Stimulated activated CD8-positive, alpha-beta memory T cell treated with anti-CD3 and anti-CD28 coated beads, Interleukin-4, amount 100 ng/mL, for 1 hour (primary cell): ENCODE measurements at regions not wholly inside any gene's neighbourhood (a gene's known extent, or its start where the extent isn't known, plus 50 kb on each side); places are given as distances from the start of the nearest gene placed in this dataset.
"Not testable (repeated sequence)": the region's sequence is repeated elsewhere in the genome, so short reads cannot be mapped to it uniquely, and the experiment has no call there.

Experiments
- DNase-seq, 2 donors: peaks; one replicate each; pipeline ENCODE4 v3.0.0-alpha.2; 2020; ENCODE audit warnings: low read depth in 2 of 2, low spot score in 1 of 2

DNA sequence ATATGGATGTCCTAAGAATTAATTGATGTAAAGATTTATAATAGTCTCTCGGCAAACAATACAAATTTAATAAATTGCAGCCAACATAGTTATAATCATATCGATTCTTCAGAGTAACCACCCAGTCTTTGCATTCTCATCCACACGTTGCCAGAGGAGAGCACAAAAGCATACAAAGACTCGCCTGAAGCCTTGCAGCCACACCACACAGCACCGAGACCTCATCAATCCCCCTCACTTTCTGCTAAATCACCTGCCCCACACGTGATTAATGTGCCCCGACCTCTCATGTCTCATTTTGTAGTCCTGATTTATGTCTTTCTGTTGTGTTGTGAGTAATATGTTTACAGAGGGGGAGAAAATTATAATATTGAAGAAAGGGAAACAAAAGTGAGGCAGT, 510.4 kb downstream of the TRIML1 start:
- DNase-seq, result no peak

DNA sequence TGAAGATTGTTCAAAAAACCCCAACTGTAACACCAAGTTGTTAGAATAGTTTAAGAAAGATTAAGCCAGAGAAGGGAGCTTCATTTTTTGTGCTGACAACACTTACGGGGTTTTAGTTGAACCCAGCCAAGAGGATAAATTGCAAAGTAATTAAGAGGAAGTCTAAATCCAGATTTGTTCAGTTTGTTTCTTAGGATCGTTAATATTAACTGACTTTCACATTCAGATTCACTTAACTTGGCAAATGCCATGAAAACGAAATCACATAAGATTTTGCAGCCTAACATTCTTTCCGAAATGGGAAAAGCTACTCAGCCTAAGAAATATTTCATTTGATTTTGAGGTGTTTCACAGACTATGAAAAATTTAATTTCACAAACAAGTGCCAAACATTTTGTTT, 511.3 kb downstream of the TRIML1 start:
- no peak for DNase-seq

DNA sequence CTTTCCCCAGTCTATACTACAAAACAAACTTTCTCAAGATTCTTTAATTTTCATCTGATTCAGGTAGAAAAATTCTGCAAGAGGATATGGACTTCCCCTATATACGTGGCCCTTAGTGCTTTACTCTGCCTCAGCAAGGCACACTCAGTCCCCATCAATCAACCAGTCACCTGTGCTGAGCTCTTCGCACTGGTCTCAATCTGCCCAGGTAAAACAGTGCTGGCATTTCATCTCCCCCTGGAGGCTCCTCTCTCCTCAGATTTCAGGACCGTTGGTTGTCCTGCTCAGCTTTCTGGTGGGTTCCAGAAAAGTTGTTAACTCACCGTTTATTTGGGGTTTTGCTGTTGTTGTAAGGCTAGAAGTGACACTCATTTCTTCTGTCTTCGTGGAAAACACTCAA, 518.1 kb downstream of the TRIML1 start:
- DNase-seq, result no peak

DNA sequence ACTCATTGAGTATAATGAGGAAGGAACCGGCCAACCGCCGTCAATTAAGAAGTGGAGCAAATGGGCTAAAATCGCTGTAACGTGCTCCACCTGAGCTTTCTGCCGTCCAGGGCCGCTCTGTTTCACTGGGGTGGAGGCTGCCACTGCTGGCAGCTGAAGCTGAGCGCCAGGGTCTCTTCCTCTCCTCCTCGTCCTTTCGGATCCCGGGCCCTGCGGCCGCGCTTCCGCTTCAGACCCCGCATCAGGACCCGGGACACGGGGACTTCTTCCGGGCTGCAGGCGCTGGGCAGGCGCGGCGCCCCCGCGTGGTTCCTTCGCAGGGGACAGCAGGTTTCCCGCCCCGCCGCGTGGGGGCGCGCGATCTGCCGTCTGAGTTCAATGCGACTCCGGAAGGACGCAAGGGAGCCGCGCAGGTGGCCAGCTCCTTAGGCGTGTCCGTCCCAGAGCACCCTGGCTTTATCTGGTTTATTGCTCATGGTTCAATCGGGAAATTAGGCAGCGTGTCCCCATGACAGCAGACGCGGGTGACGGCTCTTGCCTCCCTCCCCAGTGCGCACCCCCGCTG, 519.8 kb downstream of the TRIML1 start:
- DNase-seq, result no peak

DNA sequence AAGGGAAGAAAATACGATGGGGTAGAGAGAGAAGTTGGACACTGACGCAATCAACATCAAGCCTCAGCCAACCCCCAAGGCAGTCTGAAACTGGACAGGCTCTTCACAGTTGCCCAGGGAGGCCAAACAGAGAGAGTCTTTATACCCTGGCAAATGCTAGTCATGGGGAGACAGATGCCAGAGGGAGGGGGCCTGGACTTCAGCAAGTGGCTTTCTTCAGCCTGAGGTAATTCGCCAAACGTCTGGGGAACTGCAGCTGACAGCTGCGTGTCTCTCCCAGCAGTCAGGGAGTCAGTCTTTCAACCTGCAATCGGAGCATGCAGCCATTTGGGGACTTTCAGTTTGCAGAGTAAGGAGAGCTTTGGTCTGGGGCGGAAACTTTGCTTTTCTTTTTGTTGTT, 521.6 kb downstream of the TRIML1 start:
- no peak for DNase-seq

DNA sequence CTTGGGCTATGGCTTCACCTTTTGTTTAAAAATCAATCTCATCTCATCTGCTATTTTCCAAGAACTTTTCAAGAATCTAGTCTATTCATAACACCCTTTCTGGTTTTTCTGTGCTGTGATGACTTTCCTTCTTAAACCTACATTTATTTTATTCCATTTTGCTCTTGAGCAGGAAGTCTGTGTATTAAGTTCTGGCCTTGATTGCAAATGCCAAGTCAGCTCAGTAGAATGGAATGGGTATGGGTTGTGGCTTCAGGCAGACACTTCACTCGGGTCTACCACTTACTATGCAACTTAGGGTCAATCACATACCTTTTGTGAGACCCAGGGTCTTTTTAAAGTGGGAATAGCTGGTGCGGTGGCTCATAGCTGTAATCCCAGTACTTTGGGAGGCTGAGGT, 522.3 kb downstream of the TRIML1 start:
- no peak for DNase-seq

DNA sequence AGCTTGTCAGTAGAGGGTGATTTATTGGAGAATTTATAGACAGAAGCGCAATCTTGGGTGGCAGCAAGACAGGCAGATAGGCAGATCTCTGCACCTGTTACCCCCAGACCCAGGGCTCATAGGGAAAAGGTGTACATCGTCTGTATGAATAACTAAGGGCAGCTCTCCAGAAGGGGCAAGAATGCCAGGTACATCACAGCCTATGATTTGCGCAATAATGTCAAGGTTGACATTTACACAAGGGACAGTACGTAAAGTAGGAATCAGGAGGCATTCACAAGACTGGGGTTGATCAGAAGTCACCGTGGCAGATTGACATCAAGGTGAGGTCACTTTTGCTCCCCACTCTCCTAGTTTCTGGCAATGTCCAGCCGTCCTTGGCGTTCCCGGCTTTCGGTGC, 524.1 kb downstream of the TRIML1 start:
- DNase-seq, result no peak

DNA sequence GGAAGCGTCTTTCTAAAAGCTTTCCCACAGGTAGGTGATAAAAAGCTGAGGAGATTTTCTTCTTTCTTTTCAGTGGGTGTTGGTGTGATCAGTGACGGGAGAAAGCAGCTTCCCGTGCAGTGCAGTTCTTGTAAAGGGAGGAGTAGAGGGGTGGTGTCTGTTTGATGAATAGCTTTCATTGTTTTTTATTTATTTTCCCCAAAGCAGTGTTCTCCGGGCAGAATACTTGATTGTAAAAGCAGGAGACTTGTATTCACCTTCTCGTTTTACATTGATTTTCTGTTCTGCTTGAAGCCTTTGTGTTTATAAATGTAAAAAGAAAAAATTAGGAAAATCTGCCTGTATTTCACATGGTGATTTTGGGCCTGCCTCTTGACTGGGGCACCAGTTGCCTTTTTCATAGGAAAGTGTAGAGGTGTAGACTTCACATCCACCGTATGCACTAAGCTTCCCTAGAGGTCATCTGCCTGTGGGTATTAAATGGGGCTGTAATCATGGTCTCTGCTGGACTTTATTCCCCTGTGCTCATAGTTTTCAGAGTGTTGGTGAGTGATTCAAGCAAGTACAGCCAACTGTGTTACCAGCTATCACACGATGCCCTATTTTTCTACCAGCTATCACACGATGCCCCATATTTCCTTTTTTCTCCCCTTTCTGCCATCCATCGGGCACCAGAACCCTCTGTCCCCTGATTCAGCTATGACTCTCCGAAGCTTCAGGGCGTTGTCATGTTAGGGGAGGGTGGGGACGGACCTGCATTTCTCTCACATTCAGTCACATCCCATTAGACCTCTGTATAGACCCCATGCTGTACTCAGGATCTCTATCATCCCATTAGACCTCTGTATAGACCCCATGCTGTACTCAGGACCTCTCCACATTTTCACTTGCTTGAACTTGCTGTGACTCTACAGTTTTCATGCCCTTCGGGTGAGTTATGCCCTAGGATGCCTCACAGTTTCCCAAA, 526.5 kb downstream of the TRIML1 start:
- no peak for DNase-seq

DNA sequence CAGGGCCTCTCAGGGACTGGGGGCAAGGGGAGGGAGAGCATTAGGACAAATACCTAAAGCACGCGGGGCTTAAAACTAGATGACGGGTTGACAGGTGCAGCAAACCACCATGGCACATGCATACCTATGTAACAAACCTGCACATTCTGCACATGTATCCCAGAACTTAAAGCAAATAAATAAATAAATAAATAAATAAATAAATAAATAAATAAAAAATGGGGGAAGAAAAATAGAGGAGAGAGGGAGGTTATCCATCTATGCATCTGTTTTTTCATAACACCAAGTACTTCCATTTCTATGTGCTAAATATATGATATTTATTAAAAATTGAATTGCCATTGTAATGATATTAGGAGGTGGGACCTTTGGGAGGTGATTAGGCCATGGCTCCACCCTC, 539.5 kb downstream of the TRIML1 start:
- DNase-seq, result not testable (repeated sequence)

DNA sequence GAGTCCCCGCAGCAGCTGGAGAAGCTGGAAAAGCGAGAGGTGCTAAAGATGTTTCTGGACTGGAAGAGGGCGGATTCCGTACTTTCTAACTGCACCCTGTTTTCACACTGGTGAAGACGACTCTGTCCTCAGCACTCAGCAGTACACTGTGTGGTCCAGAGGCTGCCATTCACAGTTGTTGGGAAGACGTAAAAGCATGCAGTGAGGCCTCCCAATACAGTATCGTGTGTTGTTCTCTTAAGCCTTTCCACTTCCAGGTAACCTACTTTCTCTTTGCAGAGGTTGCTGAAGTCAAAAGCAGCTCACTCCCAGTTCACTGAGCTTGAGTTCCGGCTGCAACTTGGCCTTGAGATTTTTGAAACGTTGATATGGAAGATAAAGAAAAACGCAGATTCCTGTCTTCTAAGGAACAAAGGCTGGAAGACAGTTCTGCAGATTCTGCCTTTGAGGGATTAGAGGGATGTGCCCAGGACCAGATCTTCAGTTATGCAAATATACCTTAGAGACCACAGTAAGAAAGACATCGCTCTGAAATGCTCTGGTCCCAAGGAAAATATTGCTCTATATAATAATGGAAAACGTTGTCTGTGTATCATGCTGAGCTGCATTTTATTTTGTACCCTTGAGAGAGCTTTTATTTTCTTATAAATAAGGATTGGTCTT, 540.9 kb downstream of the TRIML1 start:
- no peak for DNase-seq

DNA sequence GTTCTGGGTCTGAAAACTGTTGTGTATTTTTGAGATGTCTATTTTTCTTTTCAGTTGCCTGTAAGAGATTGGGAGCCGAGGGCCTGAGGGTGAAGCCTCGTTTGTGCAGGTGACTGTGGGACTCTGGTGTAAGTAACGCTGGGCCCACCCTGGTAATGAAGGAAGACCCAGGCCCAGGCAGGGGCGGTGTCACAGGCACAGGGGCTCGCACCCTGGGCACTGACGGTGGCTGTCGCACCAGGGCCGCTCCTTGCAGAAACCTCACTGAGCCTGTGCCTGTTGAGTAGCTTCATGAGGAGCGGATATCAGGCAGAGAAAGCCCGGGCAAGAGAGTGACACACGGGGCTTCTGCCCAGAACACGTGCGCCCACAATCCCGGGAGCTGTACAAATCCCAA, 541.4 kb downstream of the TRIML1 start:
- no peak for DNase-seq

DNA sequence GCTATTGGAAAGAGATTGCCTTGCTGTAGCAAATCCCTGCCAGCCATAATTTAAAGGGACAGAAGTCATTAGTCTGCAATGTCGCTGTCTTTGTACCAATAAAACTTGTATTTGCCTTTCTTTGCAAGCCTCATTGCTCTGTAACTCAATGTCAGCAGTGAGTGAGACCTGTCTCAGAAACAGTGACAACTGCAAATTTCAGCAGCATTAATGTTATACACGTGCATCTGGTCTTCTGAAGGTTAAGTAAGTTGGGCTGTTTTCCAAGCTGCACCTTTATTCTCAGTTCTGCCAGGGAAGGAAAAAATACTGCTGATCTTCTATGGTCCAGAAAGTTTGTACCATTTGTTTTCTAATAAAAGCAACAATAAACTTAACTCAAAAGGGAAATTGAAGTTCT, 543.1 kb downstream of the TRIML1 start:
- DNase-seq, result no peak

DNA sequence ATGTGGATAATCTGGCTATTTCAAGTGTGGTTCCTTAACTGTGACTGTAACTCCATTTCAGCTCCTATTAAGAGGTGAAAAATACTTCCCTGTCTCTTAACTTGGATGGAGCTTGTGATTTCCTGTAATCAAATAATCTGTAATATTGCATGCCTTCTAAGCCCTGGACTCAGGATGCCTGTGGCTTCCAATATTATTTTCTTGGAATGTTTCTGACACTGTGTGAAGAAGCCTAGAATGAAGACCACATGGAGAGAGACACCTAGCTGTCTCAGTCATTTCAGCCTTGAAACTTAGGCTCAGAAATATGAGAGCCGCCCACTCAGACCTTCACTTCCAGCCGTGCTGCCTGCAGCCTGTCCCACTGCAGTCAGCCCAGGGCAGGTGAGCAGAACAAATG, 544.3 kb downstream of the TRIML1 start:
- no peak for DNase-seq

DNA sequence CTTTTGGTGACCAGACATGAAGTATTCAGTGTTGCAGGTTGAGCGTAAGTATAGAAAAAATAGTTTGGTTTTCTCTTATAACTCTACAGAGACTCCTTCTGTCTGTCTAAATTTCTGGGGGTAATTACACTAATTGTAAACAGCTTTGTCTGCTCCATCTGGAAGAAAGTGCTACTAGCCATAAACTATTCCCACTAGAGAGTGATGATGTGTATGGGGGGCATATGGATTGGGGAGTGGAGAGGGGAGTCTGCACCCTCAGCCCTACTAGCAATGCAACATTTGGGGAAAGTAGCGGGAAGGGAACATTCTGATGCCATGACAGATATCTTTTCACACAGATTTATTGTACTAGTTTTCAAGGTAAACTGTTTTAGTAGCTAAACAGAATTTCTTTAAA, 549.7 kb downstream of the TRIML1 start:
- DNase-seq, result no peak

DNA sequence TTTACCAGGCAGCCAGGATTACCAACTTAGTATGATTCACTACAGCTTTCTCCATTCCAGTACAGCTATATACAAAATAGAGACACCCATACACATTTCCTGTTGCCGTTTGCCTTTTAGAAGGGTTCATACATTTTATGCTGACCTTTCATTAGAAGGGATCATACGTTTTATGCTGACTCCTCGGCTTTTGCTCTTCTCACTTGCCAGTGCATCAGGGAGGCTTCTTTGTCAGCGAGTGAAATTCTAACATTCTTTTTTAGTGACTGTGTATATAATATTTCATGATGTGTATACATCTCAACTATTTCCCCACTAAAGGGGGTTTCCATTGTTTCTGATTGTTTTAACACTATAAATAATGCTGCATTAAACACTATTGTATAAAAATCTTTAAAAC, 552.6 kb downstream of the TRIML1 start:
- no peak for DNase-seq

DNA sequence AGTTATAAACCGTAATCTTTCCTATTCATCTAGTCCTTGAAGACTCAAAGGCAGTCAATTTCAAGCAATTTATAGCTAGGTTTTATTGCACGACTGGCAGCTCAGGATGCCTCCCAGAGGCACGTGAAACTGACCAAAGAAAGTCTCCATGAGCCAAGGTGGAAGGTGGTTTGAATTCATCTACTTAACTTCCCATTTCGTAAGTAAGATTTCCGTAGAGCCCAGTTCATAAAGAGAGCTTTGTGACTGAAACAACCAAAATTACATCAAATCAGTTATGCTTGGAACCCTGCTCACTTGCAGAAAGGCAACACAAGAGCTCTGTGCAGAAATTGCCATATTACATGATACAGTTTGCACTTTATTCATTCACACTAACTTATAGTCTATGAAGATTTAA, 556.0 kb downstream of the TRIML1 start:
- no peak for DNase-seq

DNA sequence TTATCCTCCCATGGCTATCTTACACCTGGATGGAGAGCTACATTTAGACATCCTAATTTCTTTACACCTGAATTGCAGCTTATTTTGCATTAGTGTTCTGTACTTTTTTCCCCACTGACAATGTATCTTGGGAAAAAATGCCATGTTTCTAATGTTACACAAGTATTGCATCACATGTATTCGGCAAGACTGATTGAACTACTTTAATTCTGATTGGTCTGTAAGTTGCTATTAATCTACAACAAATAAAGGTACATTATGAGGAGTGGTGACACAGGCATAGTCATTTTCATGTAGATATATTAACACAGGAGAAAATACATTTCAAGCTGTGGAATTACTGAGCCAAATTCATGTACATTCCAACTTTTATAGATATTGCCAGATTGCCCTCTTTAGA, 558.0 kb downstream of the TRIML1 start:
- DNase-seq, result no peak

DNA sequence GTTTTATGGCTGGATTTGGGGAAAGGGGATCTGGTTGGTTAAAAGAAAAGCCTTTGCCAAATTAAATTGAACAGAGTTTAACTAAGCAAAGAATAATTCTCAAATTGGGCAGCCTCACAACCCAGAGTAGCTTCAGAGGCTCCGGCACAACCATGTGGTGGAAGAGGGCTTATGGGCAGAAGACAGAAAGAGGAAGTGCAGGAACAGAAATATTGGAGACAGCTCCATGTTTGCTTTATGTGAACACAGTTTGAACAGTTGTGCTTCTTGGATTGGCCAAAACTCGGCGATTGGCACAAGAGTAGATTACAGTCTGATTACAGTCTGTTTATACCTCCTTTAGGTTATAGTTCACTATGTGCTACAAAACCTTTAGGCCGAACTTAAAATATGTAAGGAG, 562.7 kb downstream of the TRIML1 start:
- no peak for DNase-seq

DNA sequence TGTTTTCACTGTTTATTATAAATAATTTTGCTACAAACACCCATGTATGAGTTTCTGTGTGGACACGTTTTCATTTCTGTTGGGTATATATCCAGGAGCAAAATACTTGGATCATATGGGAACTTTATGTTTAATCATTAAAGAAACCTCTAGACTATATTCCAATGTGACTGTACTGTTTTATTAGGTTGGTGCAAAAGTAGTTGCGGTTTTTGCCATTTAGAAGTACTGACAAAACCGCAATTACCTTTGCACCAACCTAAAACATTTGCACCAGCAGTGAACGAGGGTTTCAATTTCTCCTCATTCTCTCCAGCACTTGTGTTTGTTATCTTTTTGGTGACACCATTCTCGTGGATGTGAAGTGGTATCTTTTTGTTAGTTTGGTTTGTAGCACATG, 565.0 kb downstream of the TRIML1 start:
- DNase-seq, result no peak

DNA sequence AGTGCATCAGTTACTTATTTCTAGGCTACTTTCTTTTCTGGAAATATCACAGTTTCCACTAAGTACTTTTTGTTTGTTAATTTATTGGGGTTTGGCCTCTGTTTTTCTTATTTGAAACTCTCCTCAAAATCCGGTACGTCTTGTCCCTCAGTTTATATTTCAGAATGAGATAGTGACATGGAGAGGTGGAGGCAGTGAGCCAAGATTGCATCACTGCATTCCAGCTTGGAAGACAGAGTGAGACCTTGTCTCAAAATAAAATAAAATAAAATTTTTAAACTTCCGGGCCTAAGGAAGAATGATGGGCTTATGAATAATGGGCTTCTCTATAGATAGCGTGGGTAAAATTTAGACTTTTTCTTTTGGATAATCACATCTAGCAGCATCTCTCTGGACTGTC, 567.8 kb downstream of the TRIML1 start:
- DNase-seq, result no peak

DNA sequence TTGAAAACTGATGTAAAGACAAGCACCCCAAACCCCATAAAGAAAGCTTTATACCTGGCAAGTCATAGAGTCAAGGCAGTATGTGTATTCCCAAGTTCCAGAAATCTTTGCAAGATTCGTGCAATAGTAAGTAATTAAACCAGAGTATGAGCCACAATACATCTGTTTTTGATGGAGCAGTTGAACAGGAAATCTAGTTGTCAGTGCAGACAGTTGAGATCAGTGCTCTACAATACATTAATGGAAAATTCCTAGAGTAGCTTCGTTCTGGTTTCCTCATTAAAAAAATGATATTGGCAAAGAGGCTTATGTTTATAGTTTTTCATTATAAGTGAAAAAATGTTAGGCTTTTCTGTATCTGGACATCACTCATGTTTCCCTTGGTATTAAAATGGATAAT, 575.3 kb downstream of the TRIML1 start:
- no peak for DNase-seq

DNA sequence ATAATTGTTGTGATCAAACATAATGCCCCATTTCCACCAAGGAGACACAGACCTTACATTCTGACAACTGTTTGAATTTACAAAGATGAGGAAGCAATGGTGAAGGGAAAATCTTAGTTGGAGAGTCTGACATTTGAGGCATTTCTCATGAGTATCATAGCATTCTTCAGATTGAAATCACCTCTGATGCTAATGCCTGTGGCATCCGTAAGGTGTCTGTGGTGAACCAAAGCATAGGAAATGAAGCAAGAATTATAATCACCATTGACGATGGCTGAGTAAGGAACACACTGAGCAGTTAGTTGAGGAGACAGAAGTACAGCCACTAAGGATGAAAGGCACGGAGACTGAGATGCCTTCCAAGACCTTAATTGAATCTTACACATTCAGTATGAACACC, 575.7 kb downstream of the TRIML1 start:
- no peak for DNase-seq
